ENCODE measurements at regions not wholly inside any gene's neighbourhood (a gene's known extent, or its start where the extent isn't known, plus 50 kb on each side); places are given as distances from the start of the nearest gene placed in this dataset.

DNA sequence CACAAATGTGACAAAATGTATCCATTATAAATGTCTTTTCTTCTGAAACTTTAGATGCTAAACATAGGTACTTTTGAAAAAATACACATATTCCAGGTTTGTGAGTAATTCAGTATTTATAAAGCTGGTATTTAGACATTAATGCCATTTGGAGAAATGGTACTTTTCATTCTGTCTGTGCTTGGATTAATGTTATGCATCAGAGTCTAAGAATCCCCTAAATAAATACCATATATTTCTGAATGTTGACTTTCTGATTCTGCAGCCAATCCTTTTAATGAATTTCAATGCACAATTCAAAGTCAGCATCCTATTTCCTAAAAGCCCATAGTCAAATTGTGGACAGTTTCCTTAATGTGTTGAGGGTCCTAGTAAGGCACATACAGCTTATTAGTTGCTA is 145.0 kb downstream of the DKK1 start:
- Mint-ChIP-seq H3K4me1 (no peaks in the 10 kb centered on the region), H3K9me3 (peaks cover 0 to 2% (median 0%) of the 10 kb centered on the region in 11 donors), H3K36me3 (no peaks in the 10 kb centered on the region), H3K27me3 (no peaks in the 10 kb centered on the region), H3K4me3 (no peak overlapping the region), H3K27ac (no peak overlapping the region)
- Histone ChIP-seq H3K4me3 (ENCODE audit: low read length) (no peak overlapping the region), H3K4me1 (ENCODE audit: control insufficient read depth in 2 of 2, insufficient read depth in 2 of 2, low read length in 2 of 2) (no peaks in the 10 kb centered on the region), H3K9me3 (ENCODE audit: control insufficient read depth in 2 of 3, low read length in 3 of 3) (no peaks in the 10 kb centered on the region), H3K27ac (ENCODE audit: low read depth, low read length) (no peak overlapping the region), H3K27me3 (ENCODE audit: control insufficient read depth in 2 of 2, insufficient read depth in 2 of 2, low read length in 2 of 2) (no peaks in the 10 kb centered on the region), H3K36me3 (ENCODE audit: control insufficient read depth in 2 of 3, insufficient read depth in 3 of 3, low read length in 3 of 3) (no peaks in the 10 kb centered on the region)
- ChIA-PET CTCF (no interaction called here), POLR2A (no interaction called here)
- ATAC-seq (no peak), DNase-seq (no peak)
- intact Hi-C loops (cut with micrococcal nuclease): no loop called here

DNA sequence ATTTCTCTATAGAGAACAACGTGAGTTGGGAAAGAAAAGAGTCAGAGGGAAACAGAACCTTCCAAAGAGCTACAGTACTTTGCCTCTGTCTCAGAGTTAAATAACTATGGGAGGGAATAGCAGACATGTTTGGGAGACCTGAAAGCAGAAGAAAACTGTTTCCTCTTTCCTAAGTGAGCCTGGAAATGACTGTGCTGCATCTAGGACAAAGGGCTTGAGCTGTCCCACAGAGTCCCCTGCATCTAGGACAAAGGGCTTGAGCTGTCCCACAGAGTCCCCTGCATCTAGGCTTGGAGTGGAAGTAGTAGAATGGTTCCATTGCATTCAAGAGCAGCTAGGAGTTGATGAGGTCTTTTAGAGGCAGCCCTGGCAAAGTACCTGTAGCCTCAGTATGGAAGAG is 149.7 kb downstream of the DKK1 start:
- no peaks in the 10 kb centered on the region for H3K4me1 ChIP-seq (ENCODE audit: control insufficient read depth in 2 of 2, insufficient read depth in 2 of 2, low read length in 2 of 2)
- peaks cover 0 to 6% (median 0%) of the 10 kb centered on the region in 11 donors for H3K9me3 Mint-ChIP-seq
- no peak for DNase-seq
- H3K4me3 Mint-ChIP-seq: no peak overlapping the region
- H3K36me3 ChIP-seq (ENCODE audit: control insufficient read depth in 2 of 3, insufficient read depth in 3 of 3, low read length in 3 of 3): no peaks in the 10 kb centered on the region
- ChIA-PET POLR2A (no interaction called here), CTCF (no interaction called here)
- H3K27me3 ChIP-seq (ENCODE audit: control insufficient read depth in 2 of 2, insufficient read depth in 2 of 2, low read length in 2 of 2): no peaks in the 10 kb centered on the region
- no peak for ATAC-seq
- no peaks in the 10 kb centered on the region for H3K4me1 Mint-ChIP-seq
- no peaks in the 10 kb centered on the region for H3K36me3 Mint-ChIP-seq
- no peak overlapping the region for H3K27ac ChIP-seq (ENCODE audit: low read depth, low read length)
- intact Hi-C loops (cut with micrococcal nuclease): no loop called here
- no peak overlapping the region for H3K4me3 ChIP-seq (ENCODE audit: low read length)
- no peaks in the 10 kb centered on the region for H3K27me3 Mint-ChIP-seq
- H3K9me3 ChIP-seq (ENCODE audit: control insufficient read depth in 2 of 3, low read length in 3 of 3): no peaks in the 10 kb centered on the region
- no peak overlapping the region for H3K27ac Mint-ChIP-seq

DNA sequence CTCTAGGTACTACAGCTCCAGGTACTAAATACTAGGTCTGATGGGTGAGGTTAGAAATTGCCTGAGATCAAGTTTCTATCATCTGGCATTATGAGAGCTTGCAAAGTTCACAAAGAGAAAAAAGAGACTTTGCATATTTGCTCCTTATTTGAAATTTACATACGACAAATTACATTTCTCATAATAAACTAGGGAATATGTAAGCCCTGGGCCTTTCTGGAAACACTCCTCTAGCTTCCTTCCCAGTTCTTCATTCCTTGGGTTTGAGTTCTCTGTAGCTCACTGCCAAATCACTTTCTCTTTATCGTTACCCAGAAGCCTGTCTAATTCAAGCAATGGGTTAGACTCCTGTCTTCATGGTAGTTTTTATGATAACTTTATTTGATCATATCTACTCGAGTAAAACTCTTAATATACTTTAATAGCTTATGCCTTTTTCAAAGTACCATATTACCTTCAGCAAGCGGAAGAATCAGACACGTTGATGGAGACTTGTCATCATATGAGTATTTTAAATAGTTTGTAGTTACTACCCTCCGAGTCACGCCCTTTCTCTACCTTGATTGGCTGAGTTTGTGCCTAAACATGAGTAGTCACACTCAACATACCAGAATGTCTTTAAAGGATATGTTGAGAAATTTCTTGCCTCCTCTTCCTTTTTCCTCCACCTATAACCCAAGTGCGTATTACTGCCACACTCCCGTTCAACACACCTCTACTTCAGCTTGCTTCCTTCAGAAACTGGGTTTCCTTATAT is 150.5 kb downstream of the DKK1 start:
- no peak for ATAC-seq
- no peak overlapping the region for H3K4me3 Mint-ChIP-seq
- no peaks in the 10 kb centered on the region for H3K27me3 Mint-ChIP-seq
- H3K9me3 Mint-ChIP-seq: peaks cover 0 to 6% (median 0%) of the 10 kb centered on the region in 11 donors
- Histone ChIP-seq H3K9me3 (ENCODE audit: control insufficient read depth in 2 of 3, low read length in 3 of 3) (no peaks in the 10 kb centered on the region), H3K36me3 (ENCODE audit: control insufficient read depth in 2 of 3, insufficient read depth in 3 of 3, low read length in 3 of 3) (no peaks in the 10 kb centered on the region), H3K4me3 (ENCODE audit: low read length) (no peak overlapping the region), H3K4me1 (ENCODE audit: control insufficient read depth in 2 of 2, insufficient read depth in 2 of 2, low read length in 2 of 2) (no peaks in the 10 kb centered on the region), H3K27me3 (ENCODE audit: control insufficient read depth in 2 of 2, insufficient read depth in 2 of 2, low read length in 2 of 2) (no peaks in the 10 kb centered on the region), H3K27ac (ENCODE audit: low read depth, low read length) (no peak overlapping the region)
- intact Hi-C loops (cut with micrococcal nuclease): no loop called here
- ChIA-PET CTCF (no interaction called here), POLR2A (no interaction called here)
- H3K4me1 Mint-ChIP-seq: no peaks in the 10 kb centered on the region
- no peaks in the 10 kb centered on the region for H3K36me3 Mint-ChIP-seq
- DNase-seq: no peak
- H3K27ac Mint-ChIP-seq: no peak overlapping the region

DNA sequence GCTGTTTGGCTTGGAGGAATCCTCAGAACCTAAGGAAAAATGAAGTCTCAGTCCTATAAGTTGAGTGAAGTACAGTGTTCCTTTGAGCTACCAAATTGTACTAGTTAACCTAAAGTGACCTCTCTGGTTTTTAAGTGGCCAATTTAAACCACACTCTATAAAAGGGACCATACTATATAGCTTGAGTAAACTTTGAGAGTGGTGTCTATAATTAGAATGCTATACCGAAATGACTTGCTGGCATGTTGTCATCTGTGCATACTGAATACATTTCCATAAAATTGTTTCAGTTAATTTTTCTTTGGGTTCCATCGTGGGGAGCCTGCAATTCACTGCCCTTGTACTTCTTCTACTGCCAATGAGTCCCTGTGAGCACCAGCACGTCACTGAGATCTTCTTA is 151.1 kb downstream of the DKK1 start:
- Mint-ChIP-seq H3K4me1 (no peaks in the 10 kb centered on the region), H3K36me3 (no peaks in the 10 kb centered on the region), H3K4me3 (no peak overlapping the region), H3K9me3 (peaks cover 0 to 4% (median 0%) of the 10 kb centered on the region in 11 donors), H3K27ac (no peak overlapping the region), H3K27me3 (no peaks in the 10 kb centered on the region)
- H3K4me1 ChIP-seq (ENCODE audit: control insufficient read depth in 2 of 2, insufficient read depth in 2 of 2, low read length in 2 of 2): no peaks in the 10 kb centered on the region
- POLR2A ChIA-PET: no interaction called here
- ATAC-seq (no peak), DNase-seq (no peak)
- no peaks in the 10 kb centered on the region for H3K27me3 ChIP-seq (ENCODE audit: control insufficient read depth in 2 of 2, insufficient read depth in 2 of 2, low read length in 2 of 2)
- H3K36me3 ChIP-seq (ENCODE audit: control insufficient read depth in 2 of 3, insufficient read depth in 3 of 3, low read length in 3 of 3): no peaks in the 10 kb centered on the region
- H3K27ac ChIP-seq (ENCODE audit: low read depth, low read length): no peak overlapping the region
- intact Hi-C loops (cut with micrococcal nuclease): no loop called here
- CTCF ChIA-PET: no interaction called here
- no peak overlapping the region for H3K4me3 ChIP-seq (ENCODE audit: low read length)
- no peaks in the 10 kb centered on the region for H3K9me3 ChIP-seq (ENCODE audit: control insufficient read depth in 2 of 3, low read length in 3 of 3)

DNA sequence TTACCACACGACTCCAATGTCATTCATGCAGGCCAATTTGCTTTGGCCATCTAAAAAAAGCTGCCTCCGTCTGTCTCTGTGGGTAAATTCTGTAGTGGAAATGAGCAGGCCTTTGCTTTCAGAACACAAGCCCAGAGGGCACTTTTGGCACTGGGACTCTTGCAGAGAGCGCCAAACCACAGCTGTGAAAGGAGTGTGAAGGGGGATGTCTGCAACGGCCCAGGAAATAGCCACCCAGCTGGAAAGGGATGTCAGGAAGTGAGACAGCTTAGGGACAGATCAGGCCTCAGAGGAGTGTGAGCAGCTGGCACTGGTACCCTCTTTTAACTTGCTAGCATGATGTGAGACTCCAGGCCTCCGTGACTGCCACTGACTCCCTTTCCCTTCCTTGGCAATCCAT is 152.4 kb downstream of the DKK1 start:
- Histone ChIP-seq H3K4me3 (ENCODE audit: low read length) (no peak overlapping the region), H3K27ac (ENCODE audit: low read depth, low read length) (no peak overlapping the region), H3K36me3 (ENCODE audit: control insufficient read depth in 2 of 3, insufficient read depth in 3 of 3, low read length in 3 of 3) (no peaks in the 10 kb centered on the region), H3K27me3 (ENCODE audit: control insufficient read depth in 2 of 2, insufficient read depth in 2 of 2, low read length in 2 of 2) (no peaks in the 10 kb centered on the region), H3K9me3 (ENCODE audit: control insufficient read depth in 2 of 3, low read length in 3 of 3) (no peaks in the 10 kb centered on the region), H3K4me1 (ENCODE audit: control insufficient read depth in 2 of 2, insufficient read depth in 2 of 2, low read length in 2 of 2) (no peaks in the 10 kb centered on the region)
- Mint-ChIP-seq H3K4me1 (no peaks in the 10 kb centered on the region), H3K4me3 (no peak overlapping the region), H3K27me3 (no peaks in the 10 kb centered on the region), H3K36me3 (no peaks in the 10 kb centered on the region), H3K27ac (no peak overlapping the region), H3K9me3 (peaks cover 0 to 4% (median 0%) of the 10 kb centered on the region in 11 donors)
- intact Hi-C loops (cut with micrococcal nuclease): no loop called here
- ChIA-PET CTCF (no interaction called here), POLR2A (no interaction called here)
- DNase-seq: no peak
- no peak for ATAC-seq

DNA sequence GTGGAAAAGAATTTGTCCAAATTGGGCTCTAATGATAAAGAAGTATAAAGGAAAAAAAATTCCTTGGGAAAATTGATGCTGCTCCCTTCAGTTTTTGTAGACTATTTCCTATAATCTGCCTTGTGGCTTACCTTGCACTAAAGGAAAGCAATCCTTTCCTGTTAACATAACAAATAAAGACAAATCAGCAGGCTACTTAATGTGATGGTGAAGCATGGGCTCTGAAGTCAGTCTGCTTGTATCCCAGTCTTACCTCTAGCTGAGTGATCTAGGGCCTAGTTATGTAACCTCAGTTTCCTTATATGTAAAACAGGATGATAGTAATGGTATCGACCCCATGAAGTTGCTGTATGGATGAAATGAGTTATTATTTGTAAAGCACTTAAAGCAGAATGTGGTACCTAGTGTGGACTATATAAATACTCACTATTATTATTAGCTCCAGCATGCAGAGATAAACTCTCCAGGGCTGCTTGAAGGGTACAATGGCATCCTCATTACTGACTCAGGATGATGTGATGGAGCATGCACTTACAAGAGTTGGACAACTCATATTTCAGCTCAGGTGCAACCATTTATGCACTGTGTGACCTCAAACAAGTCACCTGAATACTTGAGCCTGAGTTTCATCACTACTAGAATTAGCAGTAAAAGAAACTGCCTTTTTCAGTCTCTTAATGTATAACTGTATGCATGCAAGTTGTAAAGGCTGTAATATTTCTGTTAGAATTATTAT is 156.1 kb downstream of the DKK1 start:
- ATAC-seq (no peak), DNase-seq (no peak)
- no peaks in the 10 kb centered on the region for H3K27me3 Mint-ChIP-seq
- no peak overlapping the region for H3K27ac Mint-ChIP-seq
- ChIA-PET POLR2A (no interaction called here), CTCF (no interaction called here)
- Histone ChIP-seq H3K4me1 (ENCODE audit: control insufficient read depth in 2 of 2, insufficient read depth in 2 of 2, low read length in 2 of 2) (no peaks in the 10 kb centered on the region), H3K36me3 (ENCODE audit: control insufficient read depth in 2 of 3, insufficient read depth in 3 of 3, low read length in 3 of 3) (no peaks in the 10 kb centered on the region), H3K9me3 (ENCODE audit: control insufficient read depth in 2 of 3, low read length in 3 of 3) (no peaks in the 10 kb centered on the region), H3K27me3 (ENCODE audit: control insufficient read depth in 2 of 2, insufficient read depth in 2 of 2, low read length in 2 of 2) (no peaks in the 10 kb centered on the region), H3K27ac (ENCODE audit: low read depth, low read length) (no peak overlapping the region), H3K4me3 (ENCODE audit: low read length) (no peak overlapping the region)
- peaks cover 0 to 3% (median 0%) of the 10 kb centered on the region in 11 donors for H3K9me3 Mint-ChIP-seq
- no peaks in the 10 kb centered on the region for H3K36me3 Mint-ChIP-seq
- H3K4me1 Mint-ChIP-seq: no peaks in the 10 kb centered on the region
- H3K4me3 Mint-ChIP-seq: no peak overlapping the region
- intact Hi-C loops (cut with micrococcal nuclease): no loop called here
